ENCODE measurements at regions not wholly inside any gene's neighbourhood (a gene's known extent, or its start where the extent isn't known, plus 50 kb on each side); places are given as distances from the start of the nearest gene placed in this dataset.
"Not testable (repeated sequence)": the region's sequence is repeated elsewhere in the genome, so short reads cannot be mapped to it uniquely, and the experiment has no call there.

DNA sequence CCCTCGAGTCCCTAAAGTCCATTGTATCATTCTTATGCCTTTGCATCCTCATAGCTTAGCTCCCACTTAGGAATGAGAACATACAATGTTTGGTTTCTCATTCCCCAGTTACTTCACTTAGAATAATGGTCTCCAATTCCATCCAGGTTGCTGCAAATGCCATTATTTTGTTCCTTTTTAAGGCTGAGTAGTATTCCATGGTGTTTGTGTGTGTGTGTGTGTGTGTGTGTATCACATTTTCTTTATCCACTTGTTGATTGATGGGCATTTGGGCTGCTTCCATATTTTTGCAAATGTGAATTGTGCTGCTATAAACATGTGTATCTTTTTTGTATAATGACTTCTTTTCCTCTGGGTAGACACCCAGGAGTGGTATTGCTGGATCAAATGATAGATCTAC is 59.5 kb upstream of the PITX1 start:
- H3K4me1 ChIP-seq (ENCODE audit: control insufficient read depth in 4 of 4, insufficient read depth in 4 of 4, low read length in 3 of 4); H3K27me3 ChIP-seq (ENCODE audit: control insufficient read depth in 4 of 4, insufficient read depth in 4 of 4, low read length in 3 of 4); H3K9me3 ChIP-seq (ENCODE audit: control insufficient read depth in 4 of 4, low read length in 3 of 4); H3K27ac ChIP-seq (ENCODE audit: low read depth in 1 of 2, low read length in 2 of 2); H3K9ac ChIP-seq (ENCODE audit: low read depth in 1 of 2, low read length in 2 of 2); H3K36me3 ChIP-seq (ENCODE audit: control insufficient read depth in 4 of 4, insufficient read depth in 3 of 4, low read depth in 1 of 4, low read length in 3 of 4); DNase-seq (ENCODE audit: low spot score); H3K4me3 ChIP-seq (ENCODE audit: low read depth in 1 of 3, low read length in 3 of 3): not testable (repeated sequence)
- 81% methylated on average over 1 of the region's 1 CpG for WGBS

DNA sequence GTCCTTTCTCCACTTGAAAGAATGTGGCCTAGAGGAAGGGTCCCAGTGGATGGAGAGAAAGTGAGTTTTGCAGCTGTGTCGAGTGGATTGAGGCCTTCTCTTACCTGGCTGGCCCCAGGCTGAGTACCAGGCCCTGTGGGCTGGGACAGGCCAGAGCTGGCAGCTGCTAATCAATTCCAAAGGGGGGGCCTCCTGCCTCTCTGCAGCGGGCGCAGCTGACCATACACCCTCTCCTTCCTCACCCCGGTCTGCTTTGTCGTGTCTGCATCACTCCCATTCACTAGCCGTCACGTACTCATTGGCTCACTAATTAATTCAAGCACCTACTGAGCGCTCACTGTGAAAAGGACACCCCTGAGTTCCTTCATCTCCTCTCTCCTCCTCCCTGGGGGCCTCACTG is 58.4 kb upstream of the PITX1 start:
- H3K9ac ChIP-seq (ENCODE audit: low read depth in 1 of 2, low read length in 2 of 2): no peak overlapping the region
- TF ChIP-seq, protein P1, sequence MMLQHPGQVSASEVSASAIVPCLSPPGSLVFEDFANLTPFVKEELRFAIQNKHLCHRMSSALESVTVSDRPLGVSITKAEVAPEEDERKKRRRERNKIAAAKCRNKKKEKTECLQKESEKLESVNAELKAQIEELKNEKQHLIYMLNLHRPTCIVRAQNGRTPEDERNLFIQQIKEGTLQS (IDR thresholded peaks at IDR 0.05): no peak
- TF ChIP-seq FOXA1 (IDR thresholded peaks at IDR 0.05): no peak
- TF ChIP-seq HNF4G (IDR thresholded peaks at IDR 0.05): no peak
- no peak for TF ChIP-seq JUND (IDR thresholded peaks at IDR 0.05)
- TF ChIP-seq EGR1 (IDR thresholded peaks at IDR 0.05; ENCODE audit: low read depth in 2 of 2): no peak
- TF ChIP-seq, protein P2, sequence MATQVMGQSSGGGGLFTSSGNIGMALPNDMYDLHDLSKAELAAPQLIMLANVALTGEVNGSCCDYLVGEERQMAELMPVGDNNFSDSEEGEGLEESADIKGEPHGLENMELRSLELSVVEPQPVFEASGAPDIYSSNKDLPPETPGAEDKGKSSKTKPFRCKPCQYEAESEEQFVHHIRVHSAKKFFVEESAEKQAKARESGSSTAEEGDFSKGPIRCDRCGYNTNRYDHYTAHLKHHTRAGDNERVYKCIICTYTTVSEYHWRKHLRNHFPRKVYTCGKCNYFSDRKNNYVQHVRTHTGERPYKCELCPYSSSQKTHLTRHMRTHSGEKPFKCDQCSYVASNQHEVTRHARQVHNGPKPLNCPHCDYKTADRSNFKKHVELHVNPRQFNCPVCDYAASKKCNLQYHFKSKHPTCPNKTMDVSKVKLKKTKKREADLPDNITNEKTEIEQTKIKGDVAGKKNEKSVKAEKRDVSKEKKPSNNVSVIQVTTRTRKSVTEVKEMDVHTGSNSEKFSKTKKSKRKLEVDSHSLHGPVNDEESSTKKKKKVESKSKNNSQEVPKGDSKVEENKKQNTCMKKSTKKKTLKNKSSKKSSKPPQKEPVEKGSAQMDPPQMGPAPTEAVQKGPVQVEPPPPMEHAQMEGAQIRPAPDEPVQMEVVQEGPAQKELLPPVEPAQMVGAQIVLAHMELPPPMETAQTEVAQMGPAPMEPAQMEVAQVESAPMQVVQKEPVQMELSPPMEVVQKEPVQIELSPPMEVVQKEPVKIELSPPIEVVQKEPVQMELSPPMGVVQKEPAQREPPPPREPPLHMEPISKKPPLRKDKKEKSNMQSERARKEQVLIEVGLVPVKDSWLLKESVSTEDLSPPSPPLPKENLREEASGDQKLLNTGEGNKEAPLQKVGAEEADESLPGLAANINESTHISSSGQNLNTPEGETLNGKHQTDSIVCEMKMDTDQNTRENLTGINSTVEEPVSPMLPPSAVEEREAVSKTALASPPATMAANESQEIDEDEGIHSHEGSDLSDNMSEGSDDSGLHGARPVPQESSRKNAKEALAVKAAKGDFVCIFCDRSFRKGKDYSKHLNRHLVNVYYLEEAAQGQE (IDR thresholded peaks at IDR 0.05): no peak
- no peak for TF ChIP-seq TAF1 (conservative IDR thresholded peaks at IDR 0.05)
- TF ChIP-seq RXRA (IDR thresholded peaks at IDR 0.05): no peak
- TF ChIP-seq RAD21 (IDR thresholded peaks at IDR 0.05): no peak
- TF ChIP-seq, protein P3, sequence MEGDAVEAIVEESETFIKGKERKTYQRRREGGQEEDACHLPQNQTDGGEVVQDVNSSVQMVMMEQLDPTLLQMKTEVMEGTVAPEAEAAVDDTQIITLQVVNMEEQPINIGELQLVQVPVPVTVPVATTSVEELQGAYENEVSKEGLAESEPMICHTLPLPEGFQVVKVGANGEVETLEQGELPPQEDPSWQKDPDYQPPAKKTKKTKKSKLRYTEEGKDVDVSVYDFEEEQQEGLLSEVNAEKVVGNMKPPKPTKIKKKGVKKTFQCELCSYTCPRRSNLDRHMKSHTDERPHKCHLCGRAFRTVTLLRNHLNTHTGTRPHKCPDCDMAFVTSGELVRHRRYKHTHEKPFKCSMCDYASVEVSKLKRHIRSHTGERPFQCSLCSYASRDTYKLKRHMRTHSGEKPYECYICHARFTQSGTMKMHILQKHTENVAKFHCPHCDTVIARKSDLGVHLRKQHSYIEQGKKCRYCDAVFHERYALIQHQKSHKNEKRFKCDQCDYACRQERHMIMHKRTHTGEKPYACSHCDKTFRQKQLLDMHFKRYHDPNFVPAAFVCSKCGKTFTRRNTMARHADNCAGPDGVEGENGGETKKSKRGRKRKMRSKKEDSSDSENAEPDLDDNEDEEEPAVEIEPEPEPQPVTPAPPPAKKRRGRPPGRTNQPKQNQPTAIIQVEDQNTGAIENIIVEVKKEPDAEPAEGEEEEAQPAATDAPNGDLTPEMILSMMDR (IDR thresholded peaks at IDR 0.05; ENCODE audit: low read depth, low read length, missing input control): no peak
- TF ChIP-seq, protein P4, sequence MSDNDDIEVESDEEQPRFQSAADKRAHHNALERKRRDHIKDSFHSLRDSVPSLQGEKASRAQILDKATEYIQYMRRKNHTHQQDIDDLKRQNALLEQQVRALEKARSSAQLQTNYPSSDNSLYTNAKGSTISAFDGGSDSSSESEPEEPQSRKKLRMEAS (IDR thresholded peaks at IDR 0.05): no peak
- TF ChIP-seq NR2F2 (IDR thresholded peaks at IDR 0.05): no peak
- TF ChIP-seq SP1 (IDR thresholded peaks at IDR 0.05): no peak
- TF ChIP-seq HNF4A (conservative IDR thresholded peaks at IDR 0.05): no peak
- no peak for TF ChIP-seq GABPA (IDR thresholded peaks at IDR 0.05 in 1 of 2, conservative IDR thresholded peaks at IDR 0.05 in 1 of 2)
- no peak for TF ChIP-seq FOXA2 (IDR thresholded peaks at IDR 0.05)
- TF ChIP-seq, protein P5, sequence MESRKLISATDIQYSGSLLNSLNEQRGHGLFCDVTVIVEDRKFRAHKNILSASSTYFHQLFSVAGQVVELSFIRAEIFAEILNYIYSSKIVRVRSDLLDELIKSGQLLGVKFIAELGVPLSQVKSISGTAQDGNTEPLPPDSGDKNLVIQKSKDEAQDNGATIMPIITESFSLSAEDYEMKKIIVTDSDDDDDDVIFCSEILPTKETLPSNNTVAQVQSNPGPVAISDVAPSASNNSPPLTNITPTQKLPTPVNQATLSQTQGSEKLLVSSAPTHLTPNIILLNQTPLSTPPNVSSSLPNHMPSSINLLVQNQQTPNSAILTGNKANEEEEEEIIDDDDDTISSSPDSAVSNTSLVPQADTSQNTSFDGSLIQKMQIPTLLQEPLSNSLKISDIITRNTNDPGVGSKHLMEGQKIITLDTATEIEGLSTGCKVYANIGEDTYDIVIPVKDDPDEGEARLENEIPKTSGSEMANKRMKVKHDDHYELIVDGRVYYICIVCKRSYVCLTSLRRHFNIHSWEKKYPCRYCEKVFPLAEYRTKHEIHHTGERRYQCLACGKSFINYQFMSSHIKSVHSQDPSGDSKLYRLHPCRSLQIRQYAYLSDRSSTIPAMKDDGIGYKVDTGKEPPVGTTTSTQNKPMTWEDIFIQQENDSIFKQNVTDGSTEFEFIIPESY (IDR thresholded peaks at IDR 0.05): no peak
- no peak for TF ChIP-seq YY1 (IDR thresholded peaks at IDR 0.05)
- no peak overlapping the region for H3K27ac ChIP-seq (ENCODE audit: low read depth in 1 of 2, low read length in 2 of 2)

More for the DNA sequence above, 58.4 kb upstream of the PITX1 start:
- 87% methylated on average over 8 of the region's 8 CpGs for WGBS
- no peak for DNase-seq (ENCODE audit: low spot score)
- Histone ChIP-seq H3K9me3 (ENCODE audit: control insufficient read depth in 4 of 4, low read length in 3 of 4) (no peaks in the 10 kb centered on the region), H3K4me1 (ENCODE audit: control insufficient read depth in 4 of 4, insufficient read depth in 4 of 4, low read length in 3 of 4) (no peaks in the 10 kb centered on the region), H3K27me3 (ENCODE audit: control insufficient read depth in 4 of 4, insufficient read depth in 4 of 4, low read length in 3 of 4) (peaks cover 0 to 3% (median 0%) of the 10 kb centered on the region in 4 donors), H3K36me3 (ENCODE audit: control insufficient read depth in 4 of 4, insufficient read depth in 3 of 4, low read depth in 1 of 4, low read length in 3 of 4) (no peaks in the 10 kb centered on the region), H3K4me3 (ENCODE audit: low read depth in 1 of 3, low read length in 3 of 3) (no peak overlapping the region)

Data from liver (tissue), 8 donors.